OCI-LY3 (cell line): ENCODE measurements at regions not wholly inside any gene's neighbourhood (a gene's known extent, or its start where the extent isn't known, plus 50 kb on each side); places are given as distances from the start of the nearest gene placed in this dataset.

ENCODE experiments used
- H2AFZ ChIP-seq: fragments of 200-600, 300-600 bp; shearing (Covaris generic); 2 replicates; pipeline ENCODE4 v1.6.0; 2014; ENCODE audit warnings: antibody characterized with exemption, low read depth, low read length
- H3K27ac ChIP-seq: fragments of 200-600, 300-600 bp; sonication (generic); 2 replicates; pipeline ENCODE4 v1.5.1; 2014; ENCODE audit warnings: mild to moderate bottlenecking, low read length, moderate library complexity, mixed read lengths
- H3K27me3 ChIP-seq: fragments of 200-600, 300-600 bp; sonication (generic); 2 replicates; pipeline ENCODE4 v1.6.1; 2014; ENCODE audit warnings: low read depth, low read length, mixed read lengths
- H3K36me3 ChIP-seq: fragments of 200-600, 300-600 bp; sonication (generic); replicated peaks from 2 replicates; pipeline ENCODE3; 2014; ENCODE audit warnings: low read depth, low read length, mixed read lengths
- H3K4me1 ChIP-seq: fragments of 300-600, 200-600 bp; sonication (generic); 2 replicates; pipeline ENCODE4 v1.6.1; 2014; ENCODE audit warnings: low read length, mixed read lengths
- H3K4me2 ChIP-seq: fragments of 200-600, 300-600 bp; sonication (generic); 2 replicates; pipeline ENCODE4 v1.6.1; 2014; ENCODE audit warnings: low read length, mixed read lengths
- H3K4me3 ChIP-seq: fragments of 300-600, 200-600 bp; sonication (generic); 2 replicates; pipeline ENCODE4 v1.5.1; 2014; ENCODE audit warnings: antibody characterized with exemption, mild to moderate bottlenecking, low read length, moderate library complexity
- H3K79me2 ChIP-seq: fragments of 300-600, 200-600 bp; shearing (Covaris generic); 2 replicates; pipeline ENCODE4 v1.6.1; 2014; ENCODE audit warnings: mild to moderate bottlenecking, low read length, mixed read lengths
- H3K9ac ChIP-seq: fragments of 300-600, 200-600 bp; shearing (Covaris generic); 2 replicates; pipeline ENCODE4 v1.6.0; 2014; ENCODE audit warnings: mild to moderate bottlenecking, low read length, moderate library complexity
- H3K9me3 ChIP-seq: fragments of 200-600, 300-600 bp; shearing (Covaris generic); 2 replicates; pipeline ENCODE4 v1.6.1; 2014; ENCODE audit warnings: low read length, mixed read lengths; ENCODE audit not compliant: insufficient read depth
- H4K20me1 ChIP-seq: fragments of 200-600, 300-600 bp; sonication (generic); 2 replicates; pipeline ENCODE4 v1.6.1; 2016; ENCODE audit warnings: low read length, mixed read lengths; ENCODE audit not compliant: insufficient read depth
- EZH2phosphoT487 ChIP-seq: fragments of 200-600 bp; shearing (Covaris generic); IDR thresholded peaks from 2 replicates; pipeline ENCODE4 v1.6.1; 2018; ENCODE audit warnings: antibody characterized with exemption, mixed run types, low read depth
- TF ChIP-seq, protein P1 (sequence below): fragments of 200-600, 300-600 bp; sonication (generic); IDR thresholded peaks from 2 replicates; pipeline ENCODE4 v1.5.1; 2014; ENCODE audit warnings: antibody characterized with exemption, low read length, low read depth

DNA sequence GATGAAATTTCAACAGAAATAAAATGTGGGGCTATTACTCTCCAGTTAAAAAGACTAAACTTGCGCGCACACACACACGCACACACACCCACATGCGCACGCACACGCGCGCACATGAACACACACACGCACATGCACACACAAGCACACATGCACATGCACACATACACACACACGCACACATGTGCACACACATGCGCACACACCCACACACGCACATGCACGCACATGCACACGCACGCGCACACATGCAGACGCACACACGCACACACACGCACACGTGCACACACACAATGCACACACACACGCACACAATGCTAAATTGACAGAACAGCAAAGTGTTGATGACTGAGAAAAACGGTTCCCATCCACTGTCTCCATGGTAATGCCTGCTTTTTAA is 754.1 kb downstream of the CBLN4 start:
- TF ChIP-seq EZH2phosphoT487 = no peak
- TF ChIP-seq, protein P1, sequence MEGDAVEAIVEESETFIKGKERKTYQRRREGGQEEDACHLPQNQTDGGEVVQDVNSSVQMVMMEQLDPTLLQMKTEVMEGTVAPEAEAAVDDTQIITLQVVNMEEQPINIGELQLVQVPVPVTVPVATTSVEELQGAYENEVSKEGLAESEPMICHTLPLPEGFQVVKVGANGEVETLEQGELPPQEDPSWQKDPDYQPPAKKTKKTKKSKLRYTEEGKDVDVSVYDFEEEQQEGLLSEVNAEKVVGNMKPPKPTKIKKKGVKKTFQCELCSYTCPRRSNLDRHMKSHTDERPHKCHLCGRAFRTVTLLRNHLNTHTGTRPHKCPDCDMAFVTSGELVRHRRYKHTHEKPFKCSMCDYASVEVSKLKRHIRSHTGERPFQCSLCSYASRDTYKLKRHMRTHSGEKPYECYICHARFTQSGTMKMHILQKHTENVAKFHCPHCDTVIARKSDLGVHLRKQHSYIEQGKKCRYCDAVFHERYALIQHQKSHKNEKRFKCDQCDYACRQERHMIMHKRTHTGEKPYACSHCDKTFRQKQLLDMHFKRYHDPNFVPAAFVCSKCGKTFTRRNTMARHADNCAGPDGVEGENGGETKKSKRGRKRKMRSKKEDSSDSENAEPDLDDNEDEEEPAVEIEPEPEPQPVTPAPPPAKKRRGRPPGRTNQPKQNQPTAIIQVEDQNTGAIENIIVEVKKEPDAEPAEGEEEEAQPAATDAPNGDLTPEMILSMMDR = no peak
- no peak overlapping the region for H3K9ac ChIP-seq
- no peaks in the 10 kb centered on the region for H3K27me3 ChIP-seq
- no peak overlapping the region for H2AFZ ChIP-seq
- H3K4me3 ChIP-seq = no peak overlapping the region
- no peaks in the 10 kb centered on the region for H3K9me3 ChIP-seq
- H3K36me3 ChIP-seq = no peaks in the 10 kb centered on the region
- no peak overlapping the region for H3K27ac ChIP-seq
- H3K4me2 ChIP-seq = no peak overlapping the region
- no peaks in the 10 kb centered on the region for H3K79me2 ChIP-seq
- H3K4me1 ChIP-seq = peaks cover 5% of the 10 kb centered on the region; the same call in 1 of the 2 replicates
- H4K20me1 ChIP-seq = no peaks in the 10 kb centered on the region

DNA sequence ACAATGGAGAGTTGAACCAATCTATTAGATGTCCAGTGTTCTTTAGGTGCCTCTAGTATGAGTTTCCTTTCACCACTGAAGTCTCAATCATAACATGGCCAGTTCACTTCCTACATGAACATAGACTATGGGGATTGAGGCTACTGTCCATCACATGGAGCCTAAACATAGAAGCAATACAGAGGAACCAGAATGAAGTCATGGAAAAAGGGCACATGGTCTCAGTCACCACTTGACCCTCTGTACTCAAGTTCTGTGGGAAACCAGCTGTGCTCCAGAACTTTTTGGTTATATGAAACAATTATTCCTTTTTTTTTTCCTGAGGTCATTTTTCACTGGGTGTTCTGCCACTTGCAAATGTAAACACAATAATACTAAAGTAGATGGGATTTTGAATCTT is 762.5 kb downstream of the CBLN4 start:
- H3K4me3 ChIP-seq = no peak overlapping the region
- no peak overlapping the region for H2AFZ ChIP-seq

DNA sequence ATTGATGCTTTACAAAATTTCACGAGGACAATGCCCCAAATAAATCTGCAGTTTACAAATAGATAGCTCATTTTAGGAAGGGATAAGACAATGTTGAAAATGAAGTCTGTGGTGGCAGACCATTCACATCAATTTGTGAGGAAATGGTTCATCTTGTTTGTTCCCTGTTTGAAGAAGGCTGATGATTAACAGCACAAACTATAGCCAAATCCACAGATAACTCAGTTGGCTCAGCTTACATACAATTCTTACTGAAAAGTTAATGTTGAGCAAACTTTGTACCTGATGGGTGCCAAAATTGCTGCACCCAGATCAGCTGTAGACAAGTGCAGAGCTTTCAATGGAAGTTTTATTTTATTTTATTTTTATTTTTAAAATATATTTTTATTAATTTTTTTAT is 763.9 kb downstream of the DOK5 start:
- Histone ChIP-seq H3K9ac (no peak overlapping the region), H3K27me3 (no peaks in the 10 kb centered on the region), H4K20me1 (no peaks in the 10 kb centered on the region), H3K4me1 (no peaks in the 10 kb centered on the region), H3K4me2 (no peak overlapping the region), H3K27ac (no peak overlapping the region), H3K36me3 (no peaks in the 10 kb centered on the region), H3K9me3 (no peaks in the 10 kb centered on the region), H3K4me3 (no peak overlapping the region), H3K79me2 (no peaks in the 10 kb centered on the region), H2AFZ (no peak overlapping the region)
- no peak for TF ChIP-seq EZH2phosphoT487
- TF ChIP-seq, protein P1 = no peak

More for the DNA sequence above, 762.5 kb downstream of the CBLN4 start:
- no peaks in the 10 kb centered on the region for H3K36me3 ChIP-seq
- no peak overlapping the region for H3K9ac ChIP-seq
- H3K27ac ChIP-seq = no peak overlapping the region
- no peaks in the 10 kb centered on the region for H3K79me2 ChIP-seq
- H4K20me1 ChIP-seq = no peaks in the 10 kb centered on the region
- H3K27me3 ChIP-seq = no peaks in the 10 kb centered on the region
- no peaks in the 10 kb centered on the region for H3K9me3 ChIP-seq
- H3K4me2 ChIP-seq = no peak overlapping the region
- TF ChIP-seq, protein P1 = no peak
- no peak for TF ChIP-seq EZH2phosphoT487
- no peaks in the 10 kb centered on the region for H3K4me1 ChIP-seq

DNA sequence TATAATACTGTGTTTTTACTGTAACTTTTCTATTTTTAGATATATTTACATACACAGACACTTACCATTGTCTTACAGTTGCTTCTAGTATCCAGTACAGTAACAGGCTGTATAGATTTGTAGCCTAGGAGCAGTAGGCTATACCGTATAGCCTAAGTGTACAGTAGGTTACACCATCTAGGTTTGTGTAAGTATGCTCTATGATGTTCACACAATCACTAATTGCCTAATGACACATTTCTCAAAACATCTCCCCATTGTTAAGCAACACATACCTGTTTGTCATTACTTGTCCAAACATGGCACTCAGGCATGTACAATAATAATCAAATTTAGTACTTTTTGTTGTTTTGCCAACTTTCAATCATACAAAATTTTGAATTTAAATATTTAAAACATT is 757.3 kb downstream of the DOK5 start:
- Histone ChIP-seq H3K4me1 (no peaks in the 10 kb centered on the region), H4K20me1 (no peaks in the 10 kb centered on the region), H3K9me3 (no peaks in the 10 kb centered on the region), H3K4me3 (no peak overlapping the region), H3K27me3 (no peaks in the 10 kb centered on the region), H3K36me3 (no peaks in the 10 kb centered on the region), H3K27ac (no peak overlapping the region), H3K4me2 (no peak overlapping the region), H3K79me2 (no peaks in the 10 kb centered on the region), H3K9ac (no peak overlapping the region), H2AFZ (no peak overlapping the region)
- TF ChIP-seq, protein P1 = no peak
- no peak for TF ChIP-seq EZH2phosphoT487
